Ureter (tissue), 1 donor: ENCODE measurements at regions not wholly inside any gene's neighbourhood (a gene's known extent, or its start where the extent isn't known, plus 50 kb on each side); places are given as distances from the start of the nearest gene placed in this dataset.

ENCODE experiments used
- DNase-seq: peaks from one replicate; pipeline ENCODE4 v3.0.0-alpha.2; 2020; ENCODE audit warnings: low spot score
- donor health status: DM: yes; HTN: yes; CAD: no.

- DNase-seq = no peak
Observed at GRCh38 chr3:127107491-127108375, 85.2 kb upstream of the PRR23E start.

- no peak for DNase-seq
Observed at GRCh38 chr3:127108796-127109195, 84.1 kb upstream of the PRR23E start.

- no peak for DNase-seq
Observed at GRCh38 chr3:127110982-127111693, 81.8 kb upstream of the PRR23E start.

- no peak for DNase-seq
Observed at GRCh38 chr3:127112796-127113570, 79.9 kb upstream of the PRR23E start.

GRCh38 chr3:127113571-127113891 lies 79.4 kb upstream of the PRR23E start:
- no peak for DNase-seq

GRCh38 chr3:127114337-127115070 lies 78.4 kb upstream of the PRR23E start:
- DNase-seq = no peak

GRCh38 chr3:127115691-127116351 lies 77.1 kb upstream of the PRR23E start:
- DNase-seq = no peak

GRCh38 chr3:127118366-127118765 lies 74.6 kb upstream of the PRR23E start:
- no peak for DNase-seq

GRCh38 chr3:127119693-127120464 lies 73.1 kb upstream of the PRR23E start:
- DNase-seq = no peak

- no peak for DNase-seq
Observed at GRCh38 chr3:127120851-127121647, 71.9 kb upstream of the PRR23E start.

- DNase-seq = no peak
Observed at GRCh38 chr3:127121885-127122284, 71.0 kb upstream of the PRR23E start.

- no peak for DNase-seq
Observed at GRCh38 chr3:127123533-127123932, 69.4 kb upstream of the PRR23E start.

GRCh38 chr3:127124120-127124519 lies 68.8 kb upstream of the PRR23E start:
- DNase-seq = no peak

GRCh38 chr3:127131424-127132170 lies 61.3 kb upstream of the PRR23E start:
- no peak for DNase-seq

GRCh38 chr3:127132876-127133275 lies 60.1 kb upstream of the PRR23E start:
- no peak for DNase-seq

- DNase-seq = no peak
Observed at GRCh38 chr3:127133971-127134370, 59.0 kb upstream of the PRR23E start.

GRCh38 chr3:127134466-127134865 lies 58.5 kb upstream of the PRR23E start:
- DNase-seq = no peak

GRCh38 chr3:127134887-127135240 lies 58.1 kb upstream of the PRR23E start:
- DNase-seq = no peak
